ENCODE measurements at regions not wholly inside any gene's neighbourhood (a gene's known extent, or its start where the extent isn't known, plus 50 kb on each side); places are given as distances from the start of the nearest gene placed in this dataset.
"Not testable (repeated sequence)": the region's sequence is repeated elsewhere in the genome, so short reads cannot be mapped to it uniquely, and the experiment has no call there.

- H3K36me3 ChIP-seq (replicated peaks in 1 of 2; ENCODE audit: control insufficient read depth in 1 of 2, insufficient read depth in 2 of 2, low read length in 2 of 2), result no peaks in the 10 kb centered on the region
- no peak for ATAC-seq
- in situ Hi-C loops (cut with HindIII; ENCODE audit: extremely low pct_ligation_motif_present, low pct_unique_long_range_greater_than_20kb) (no loop called here), intact Hi-C loops (cut with micrococcal nuclease; ENCODE audit: unreplicated experiment) (no loop called here)
- H3K4me1 ChIP-seq (ENCODE audit: insufficient read depth, low read length), result no peaks in the 10 kb centered on the region
- no peak for DNase-seq (ENCODE audit: low spot score)
- H3K27ac ChIP-seq (ENCODE audit: extremely low read length, insufficient read depth, low read length), result no peak overlapping the region
- no peak for FAIRE-seq
- no peaks in the 10 kb centered on the region for H3K27me3 ChIP-seq (ENCODE audit: control insufficient read depth in 1 of 2, insufficient read depth in 2 of 2, low read length in 2 of 2)
- no peak overlapping the region for H3K4me2 ChIP-seq (ENCODE audit: low read depth, low read length)
- POLR2A ChIA-PET, result no interaction called here
- peaks cover 55% of the 10 kb centered on the region for H3K9me3 ChIP-seq (ENCODE audit: low read length)
- TF ChIP-seq ZNF781 (CRISPR knock-in tag; IDR thresholded peaks at IDR 0.05; ENCODE audit: borderline replicate concordance, not compliant biosample characterization), result no peak
- TF ChIP-seq YEATS4 (CRISPR knock-in tag; IDR thresholded peaks at IDR 0.05; ENCODE audit: borderline replicate concordance), result no peak
- TF ChIP-seq, protein P1, sequence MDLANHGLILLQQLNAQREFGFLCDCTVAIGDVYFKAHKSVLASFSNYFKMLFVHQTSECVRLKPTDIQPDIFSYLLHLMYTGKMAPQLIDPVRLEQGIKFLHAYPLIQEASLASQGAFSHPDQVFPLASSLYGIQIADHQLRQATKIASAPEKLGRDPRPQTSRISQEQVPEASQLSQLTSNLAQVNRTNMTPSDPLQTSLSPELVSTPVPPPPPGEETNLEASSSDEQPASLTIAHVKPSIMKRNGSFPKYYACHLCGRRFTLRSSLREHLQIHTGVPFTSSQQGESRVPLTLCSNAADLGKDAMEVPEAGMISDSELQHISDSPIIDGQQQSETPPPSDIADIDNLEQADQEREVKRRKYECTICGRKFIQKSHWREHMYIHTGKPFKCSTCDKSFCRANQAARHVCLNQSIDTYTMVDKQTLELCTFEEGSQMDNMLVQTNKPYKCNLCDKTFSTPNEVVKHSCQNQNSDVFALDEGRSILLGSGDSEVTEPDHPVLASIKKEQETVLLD (CRISPR knock-in tag; IDR thresholded peaks at IDR 0.05; ENCODE audit: low read depth), result no peak
- TF ChIP-seq ZNF160 (CRISPR knock-in tag; IDR thresholded peaks at IDR 0.05), result no peak
- no peak for TF ChIP-seq ZNF317 (CRISPR knock-in tag; IDR thresholded peaks at IDR 0.05)
- TF ChIP-seq ZNF496 (CRISPR knock-in tag; IDR thresholded peaks at IDR 0.05; ENCODE audit: insufficient replicate concordance), result no peak
- no TSS peak for BruUV-seq (replicated peaks)
- no peak overlapping the region for H2AFZ ChIP-seq (ENCODE audit: low read length)
- WGBS (ENCODE audit: low lambda C conversion rate), result 60% methylated on average over 3 of the region's 3 CpGs
- H4K20me1 ChIP-seq (ENCODE audit: insufficient read depth, low read length), result no peaks in the 10 kb centered on the region
- no peaks in the 10 kb centered on the region for H3K79me2 ChIP-seq (ENCODE audit: insufficient read depth, low read length)
- H3K4me3 ChIP-seq (replicated peaks in 1 of 3; ENCODE audit: insufficient read depth in 1 of 3, low read depth in 2 of 3, low read length in 3 of 3), result no peak overlapping the region
- H3K9ac ChIP-seq (ENCODE audit: insufficient read depth, low read depth, low read length), result no peak overlapping the region
- CTCF ChIA-PET (ENCODE audit: low intra/inter-chr PET ratio, low total read pairs), result no interaction called here
Observed at GRCh38 chr1:199495432-199495831, 532.1 kb upstream of the NR5A2 start.

DNA sequence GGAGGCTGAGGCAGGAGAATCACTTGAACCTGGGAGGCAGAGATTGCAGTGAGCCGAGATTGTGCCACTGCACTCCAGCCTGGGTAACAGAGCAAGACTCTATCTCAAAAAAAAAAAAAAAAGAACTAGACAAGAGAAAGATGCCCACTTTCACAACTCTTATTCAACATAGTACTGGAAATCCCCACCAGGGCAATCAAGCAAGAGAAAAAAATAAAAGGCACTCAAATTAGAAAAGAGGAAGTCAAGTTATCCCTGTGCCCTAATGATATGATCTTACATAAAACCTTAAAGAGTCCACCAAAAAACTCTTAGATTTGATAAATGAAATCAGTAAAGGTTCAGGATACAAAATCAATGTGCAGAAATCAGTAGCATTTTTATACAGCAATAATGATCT is 528.7 kb upstream of the NR5A2 start:
- in situ Hi-C loops (cut with HindIII; ENCODE audit: extremely low pct_ligation_motif_present, low pct_unique_long_range_greater_than_20kb); H3K79me2 ChIP-seq (ENCODE audit: insufficient read depth, low read length); intact Hi-C loops (cut with micrococcal nuclease; ENCODE audit: unreplicated experiment); H3K36me3 ChIP-seq (replicated peaks in 1 of 2; ENCODE audit: control insufficient read depth in 1 of 2, insufficient read depth in 2 of 2, low read length in 2 of 2); H3K27me3 ChIP-seq (ENCODE audit: control insufficient read depth in 1 of 2, insufficient read depth in 2 of 2, low read length in 2 of 2); H4K20me1 ChIP-seq (ENCODE audit: insufficient read depth, low read length); H3K4me2 ChIP-seq (ENCODE audit: low read depth, low read length); DNase-seq (ENCODE audit: low spot score); H3K9ac ChIP-seq (ENCODE audit: insufficient read depth, low read depth, low read length); H3K4me3 ChIP-seq (replicated peaks in 1 of 3; ENCODE audit: insufficient read depth in 1 of 3, low read depth in 2 of 3, low read length in 3 of 3); ATAC-seq; H3K4me1 ChIP-seq (ENCODE audit: insufficient read depth, low read length); CTCF ChIA-PET (ENCODE audit: low intra/inter-chr PET ratio, low total read pairs); FAIRE-seq; POLR2A ChIA-PET; BruUV-seq (replicated peaks); H3K27ac ChIP-seq (ENCODE audit: extremely low read length, insufficient read depth, low read length); H2AFZ ChIP-seq (ENCODE audit: low read length): not testable (repeated sequence)
- 0% methylated on average over 1 of the region's 1 CpG for WGBS (ENCODE audit: low lambda C conversion rate)
- H3K9me3 ChIP-seq (ENCODE audit: low read length), result peaks cover 48% of the 10 kb centered on the region
